ENCODE measurements at regions not wholly inside any gene's neighbourhood (a gene's known extent, or its start where the extent isn't known, plus 50 kb on each side); places are given as distances from the start of the nearest gene placed in this dataset.

DNA sequence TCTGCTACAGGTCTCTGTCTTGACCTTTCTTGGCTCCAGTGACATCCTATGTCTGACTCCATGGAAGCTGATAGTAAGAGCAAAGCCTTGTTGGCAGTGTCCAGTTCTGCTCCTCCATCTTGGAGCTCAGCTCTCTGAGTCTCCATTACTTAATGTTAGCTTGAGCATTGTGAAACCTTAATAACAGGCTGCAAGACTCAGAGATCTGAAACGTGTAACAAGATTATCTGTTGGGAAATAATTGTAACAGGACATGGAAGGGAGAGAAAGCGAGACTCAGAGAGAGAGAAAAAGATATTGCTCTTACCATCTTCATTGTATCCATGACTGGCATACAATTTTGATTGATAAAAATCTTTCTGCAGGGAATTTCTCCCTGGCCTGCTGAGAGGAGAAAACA lies 1365.7 kb downstream of the AACS start:
- no peak overlapping the region for H3K27ac Mint-ChIP-seq
- ATAC-seq: no peak
- no peaks in the 10 kb centered on the region for H3K4me1 Mint-ChIP-seq
- no peak overlapping the region for H3K4me3 Mint-ChIP-seq
- peaks cover 4% of the 10 kb centered on the region for H3K27me3 Mint-ChIP-seq (ENCODE audit: low read depth)
- CTCF ChIA-PET: no interaction called here
- H3K9me3 Mint-ChIP-seq: peaks cover 86% of the 10 kb centered on the region
- H3K36me3 Mint-ChIP-seq: peaks cover 75% of the 10 kb centered on the region
- no peak for DNase-seq (ENCODE audit: low spot score)
- POLR2A ChIA-PET: no interaction called here
- TF ChIP-seq ERG (CRISPR knock-in tag; IDR thresholded peaks at IDR 0.05) (no peak), EMX1 (CRISPR knock-in tag; IDR thresholded peaks at IDR 0.05) (no peak), SMAD3 (CRISPR knock-in tag; IDR thresholded peaks at IDR 0.05; ENCODE audit: borderline replicate concordance) (no peak)

- TF ChIP-seq TEAD1 (CRISPR knock-in tag; IDR thresholded peaks at IDR 0.05) (no peak), ZNF396 (CRISPR knock-in tag; IDR thresholded peaks at IDR 0.05; ENCODE audit: borderline replicate concordance) (no peak), PRDM15 (CRISPR knock-in tag; IDR thresholded peaks at IDR 0.05) (no peak), NFATC4 (CRISPR knock-in tag; IDR thresholded peaks at IDR 0.05) (no peak), NFYB (CRISPR knock-in tag; conservative IDR thresholded peaks at IDR 0.05; ENCODE audit: low read depth) (no peak), ZNF423 (CRISPR knock-in tag; IDR thresholded peaks at IDR 0.05) (no peak), MYBL2 (CRISPR knock-in tag; IDR thresholded peaks at IDR 0.05) (no peak), FOXK1 (CRISPR knock-in tag; IDR thresholded peaks at IDR 0.05) (no peak)
- TF ChIP-seq, protein P1, sequence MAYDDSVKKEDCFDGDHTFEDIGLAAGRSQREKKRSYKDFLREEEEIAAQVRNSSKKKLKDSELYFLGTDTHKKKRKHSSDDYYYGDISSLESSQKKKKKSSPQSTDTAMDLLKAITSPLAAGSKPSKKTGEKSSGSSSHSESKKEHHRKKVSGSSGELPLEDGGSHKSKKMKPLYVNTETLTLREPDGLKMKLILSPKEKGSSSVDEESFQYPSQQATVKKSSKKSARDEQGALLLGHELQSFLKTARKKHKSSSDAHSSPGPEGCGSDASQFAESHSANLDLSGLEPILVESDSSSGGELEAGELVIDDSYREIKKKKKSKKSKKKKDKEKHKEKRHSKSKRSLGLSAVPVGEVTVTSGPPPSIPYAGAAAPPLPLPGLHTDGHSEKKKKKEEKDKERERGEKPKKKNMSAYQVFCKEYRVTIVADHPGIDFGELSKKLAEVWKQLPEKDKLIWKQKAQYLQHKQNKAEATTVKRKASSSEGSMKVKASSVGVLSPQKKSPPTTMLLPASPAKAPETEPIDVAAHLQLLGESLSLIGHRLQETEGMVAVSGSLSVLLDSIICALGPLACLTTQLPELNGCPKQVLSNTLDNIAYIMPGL (CRISPR knock-in tag; IDR thresholded peaks at IDR 0.05): no peak
- TF ChIP-seq, protein P2, sequence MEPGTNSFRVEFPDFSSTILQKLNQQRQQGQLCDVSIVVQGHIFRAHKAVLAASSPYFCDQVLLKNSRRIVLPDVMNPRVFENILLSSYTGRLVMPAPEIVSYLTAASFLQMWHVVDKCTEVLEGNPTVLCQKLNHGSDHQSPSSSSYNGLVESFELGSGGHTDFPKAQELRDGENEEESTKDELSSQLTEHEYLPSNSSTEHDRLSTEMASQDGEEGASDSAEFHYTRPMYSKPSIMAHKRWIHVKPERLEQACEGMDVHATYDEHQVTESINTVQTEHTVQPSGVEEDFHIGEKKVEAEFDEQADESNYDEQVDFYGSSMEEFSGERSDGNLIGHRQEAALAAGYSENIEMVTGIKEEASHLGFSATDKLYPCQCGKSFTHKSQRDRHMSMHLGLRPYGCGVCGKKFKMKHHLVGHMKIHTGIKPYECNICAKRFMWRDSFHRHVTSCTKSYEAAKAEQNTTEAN (CRISPR knock-in tag; IDR thresholded peaks at IDR 0.05): no peak
- peaks cover 88% of the 10 kb centered on the region for H3K9me3 Mint-ChIP-seq
- no peaks in the 10 kb centered on the region for H3K4me1 Mint-ChIP-seq
- H3K36me3 Mint-ChIP-seq: peaks cover 75% of the 10 kb centered on the region
- POLR2A ChIA-PET: no interaction called here
- H3K27ac Mint-ChIP-seq: no peak overlapping the region
- H3K27me3 Mint-ChIP-seq (ENCODE audit: low read depth): peaks cover 7% of the 10 kb centered on the region
- ATAC-seq (no peak), DNase-seq (ENCODE audit: low spot score) (no peak)
- CTCF ChIA-PET: no interaction called here
- H3K4me3 Mint-ChIP-seq: no peak overlapping the region
Measured at GRCh38 chr12:126431767-126432166, 1366.5 kb downstream of the AACS start.

- no peak overlapping the region for H3K27ac Mint-ChIP-seq
- TF ChIP-seq FOXP1 (CRISPR knock-in tag; IDR thresholded peaks at IDR 0.05; ENCODE audit: borderline replicate concordance): no peak
- H3K4me3 Mint-ChIP-seq: no peak overlapping the region
- peaks cover 13% of the 10 kb centered on the region for H3K27me3 Mint-ChIP-seq (ENCODE audit: low read depth)
- no peaks in the 10 kb centered on the region for H3K4me1 Mint-ChIP-seq
- H3K9me3 Mint-ChIP-seq: peaks cover 88% of the 10 kb centered on the region
- CTCF ChIA-PET: no interaction called here
- ATAC-seq (no peak), DNase-seq (ENCODE audit: low spot score) (no peak)
- peaks cover 76% of the 10 kb centered on the region for H3K36me3 Mint-ChIP-seq
- POLR2A ChIA-PET: no interaction called here
Measured at GRCh38 chr12:126432780-126433179, 1367.5 kb downstream of the AACS start.
